ENCODE measurements at regions not wholly inside any gene's neighbourhood (a gene's known extent, or its start where the extent isn't known, plus 50 kb on each side); places are given as distances from the start of the nearest gene placed in this dataset.

- no peak for TF ChIP-seq CTCF (IDR thresholded peaks at IDR 0.05)
- TF ChIP-seq POLR2A (IDR thresholded peaks at IDR 0.05), result no peak
- TF ChIP-seq EP300 (IDR thresholded peaks at IDR 0.05), result no peak
Measured at GRCh38 chr3:153680526-153680925, 440.7 kb upstream of the ARHGEF26 start.

All from suprapubic skin (tissue), 3 donors.